CD4-positive, alpha-beta T cell treated with Interleukin-21 for 1 hour (primary cell): ENCODE measurements at regions not wholly inside any gene's neighbourhood (a gene's known extent, or its start where the extent isn't known, plus 50 kb on each side); places are given as distances from the start of the nearest gene placed in this dataset.
"Not testable (repeated sequence)": the region's sequence is repeated elsewhere in the genome, so short reads cannot be mapped to it uniquely, and the experiment has no call there.

Experiments
- DNase-seq: peaks from one replicate; pipeline ENCODE4 v3.0.0-alpha.2; 2020

- no peak for DNase-seq
These were observed 440.9 kb downstream of the DIRAS2 start for GRCh38 chr9:90201766-90202165.

DNA sequence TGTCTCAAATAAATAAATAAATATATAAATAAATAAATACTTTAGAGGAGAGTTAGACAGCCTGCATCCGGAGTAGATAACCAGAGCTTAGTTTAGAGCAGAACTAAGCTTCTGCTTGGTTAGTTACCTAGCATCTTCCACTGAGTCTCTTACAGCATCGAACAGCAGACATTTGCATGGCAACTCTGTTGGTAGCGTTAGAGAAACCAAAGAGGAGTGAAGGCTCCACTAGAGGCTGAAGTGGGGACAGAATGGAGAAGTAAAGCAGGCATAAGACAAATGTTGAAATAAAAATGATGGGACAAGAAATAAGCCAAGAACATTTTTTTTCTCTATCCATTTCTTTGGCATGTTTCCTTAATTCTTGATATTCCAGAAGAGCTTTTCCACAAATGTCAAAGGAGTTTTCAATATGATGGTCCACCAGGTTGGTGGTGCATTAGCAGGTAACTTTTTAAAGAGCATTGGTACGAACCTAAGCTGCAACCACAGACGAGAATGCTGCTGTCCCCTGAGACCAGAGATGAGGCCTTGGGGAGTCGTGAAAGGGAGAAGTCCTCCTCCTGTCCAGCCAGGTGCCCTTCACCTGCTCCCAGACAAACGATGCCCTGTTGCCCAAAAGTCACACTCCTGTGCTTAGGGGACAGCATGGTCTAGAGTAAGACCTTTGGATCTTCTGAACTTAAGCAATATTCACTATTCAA, 438.3 kb downstream of the DIRAS2 start:
- no peak for DNase-seq

- DNase-seq, result not testable (repeated sequence)
These were observed 429.6 kb downstream of the DIRAS2 start for GRCh38 chr9:90213045-90213444.

DNA sequence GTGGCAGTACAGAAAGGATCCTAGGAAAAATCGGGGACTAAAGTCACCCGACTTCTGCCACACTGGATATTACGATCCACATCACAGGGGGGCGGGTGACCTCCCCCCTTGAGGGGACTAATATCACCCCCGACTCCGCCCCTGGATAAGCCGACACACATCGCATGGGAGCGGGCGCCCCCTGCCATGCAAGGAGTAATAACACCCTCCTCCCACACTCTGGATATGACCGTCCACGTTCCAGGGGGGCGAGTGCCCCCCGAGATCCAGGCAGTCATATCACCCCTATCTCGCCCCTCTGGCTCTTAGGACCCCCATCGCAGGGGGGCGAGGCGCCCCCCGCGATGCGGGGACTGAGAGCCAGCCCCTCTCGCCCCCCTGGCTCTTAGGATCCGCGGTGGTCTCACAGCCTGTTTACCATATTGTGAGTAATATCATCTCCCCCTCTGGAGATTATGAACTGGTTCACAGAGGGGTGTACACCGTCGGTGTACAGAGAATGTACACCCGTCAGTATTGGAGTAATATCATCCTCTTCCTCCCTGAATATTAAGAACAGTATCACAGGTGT, 423.0 kb downstream of the DIRAS2 start:
- peak; percentile 23 for DNase-seq

DNA sequence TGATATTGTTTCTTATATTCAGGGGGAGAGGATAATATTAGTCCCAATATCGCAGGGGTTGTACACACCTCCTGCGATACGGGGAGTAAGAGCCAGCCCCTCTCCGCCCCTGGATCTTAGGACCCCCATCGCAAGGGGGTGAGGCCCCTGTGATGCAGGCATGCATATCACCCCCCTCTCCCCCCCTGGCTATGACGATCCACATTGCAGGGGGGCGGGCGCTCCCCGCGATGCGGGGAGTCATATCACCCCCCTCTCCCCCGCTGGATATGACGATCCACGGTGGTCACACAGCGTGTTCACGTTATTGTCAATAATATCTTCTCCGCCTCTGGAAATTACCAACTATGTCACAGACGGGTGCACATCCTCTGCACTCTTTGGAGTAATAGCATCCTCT, 420.7 kb downstream of the DIRAS2 start:
- not testable (repeated sequence) for DNase-seq

- peak; percentile 69 for DNase-seq
These were observed 415.7 kb downstream of the DIRAS2 start for GRCh38 chr9:90226839-90227338.

DNA sequence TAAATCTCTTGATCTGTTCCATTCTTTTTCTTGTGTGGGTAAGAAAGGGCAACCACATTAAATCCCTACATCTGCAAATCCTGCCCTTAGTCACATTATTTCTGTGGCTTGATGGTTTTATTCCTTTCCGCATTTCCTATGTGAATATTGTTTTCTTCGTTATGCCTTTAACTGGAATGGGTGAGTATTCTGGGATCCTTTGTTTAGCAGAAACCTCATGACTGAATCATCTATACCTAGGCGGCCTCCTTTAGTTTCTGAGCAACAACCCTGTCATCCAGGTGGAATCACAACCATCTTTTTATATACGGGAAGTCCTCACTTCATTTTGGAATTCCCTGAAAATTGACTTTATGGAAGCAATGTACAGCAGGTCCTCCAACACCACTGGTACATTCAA, 409.5 kb downstream of the DIRAS2 start:
- not testable (repeated sequence) for DNase-seq

DNA sequence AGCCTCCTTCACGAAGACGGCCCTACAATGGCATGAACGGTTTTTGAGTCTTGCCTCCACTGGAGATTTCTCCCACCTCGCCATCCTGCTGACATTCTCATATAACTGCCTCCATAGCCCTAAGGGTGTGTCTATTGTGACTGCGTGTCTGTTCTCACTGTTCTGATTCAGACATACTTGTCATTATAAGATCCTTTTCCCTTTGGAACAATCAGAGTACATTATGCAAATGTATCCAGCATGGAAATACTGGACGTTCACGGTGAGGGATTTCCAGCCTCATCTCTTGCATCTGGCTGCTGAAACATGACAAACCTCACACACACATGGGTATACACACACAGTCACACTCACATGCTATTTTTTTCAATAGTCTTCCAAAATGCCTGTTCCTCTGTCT, 402.1 kb downstream of the DIRAS2 start:
- DNase-seq, result no peak

GRCh38 chr9:90245661-90246060, 397.0 kb downstream of the DIRAS2 start:
- DNase-seq, result no peak

DNA sequence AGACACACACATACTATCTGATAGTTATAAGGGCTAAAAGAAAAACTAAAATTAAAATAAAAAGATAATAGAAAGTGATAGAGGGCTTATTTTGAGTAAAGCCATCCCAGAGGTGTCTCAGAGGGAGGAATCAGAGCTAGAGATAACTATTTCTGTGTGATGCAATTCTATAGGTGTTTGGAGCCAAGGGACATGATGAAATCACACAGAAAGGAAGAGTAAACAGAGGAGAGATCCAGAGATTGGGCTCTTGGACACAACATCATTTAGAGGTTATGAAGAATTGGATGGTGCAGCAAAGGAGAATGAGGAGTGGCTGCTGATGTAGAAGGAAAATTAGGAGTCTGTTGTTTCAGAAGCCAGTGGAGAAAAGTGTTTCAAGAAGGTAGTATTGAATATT, 393.5 kb downstream of the DIRAS2 start:
- DNase-seq, result no peak

- DNase-seq, result no peak
These were observed 391.3 kb downstream of the DIRAS2 start for GRCh38 chr9:90251316-90251715.

- no peak for DNase-seq
These were observed 386.3 kb downstream of the DIRAS2 start for GRCh38 chr9:90256345-90256744.

DNA sequence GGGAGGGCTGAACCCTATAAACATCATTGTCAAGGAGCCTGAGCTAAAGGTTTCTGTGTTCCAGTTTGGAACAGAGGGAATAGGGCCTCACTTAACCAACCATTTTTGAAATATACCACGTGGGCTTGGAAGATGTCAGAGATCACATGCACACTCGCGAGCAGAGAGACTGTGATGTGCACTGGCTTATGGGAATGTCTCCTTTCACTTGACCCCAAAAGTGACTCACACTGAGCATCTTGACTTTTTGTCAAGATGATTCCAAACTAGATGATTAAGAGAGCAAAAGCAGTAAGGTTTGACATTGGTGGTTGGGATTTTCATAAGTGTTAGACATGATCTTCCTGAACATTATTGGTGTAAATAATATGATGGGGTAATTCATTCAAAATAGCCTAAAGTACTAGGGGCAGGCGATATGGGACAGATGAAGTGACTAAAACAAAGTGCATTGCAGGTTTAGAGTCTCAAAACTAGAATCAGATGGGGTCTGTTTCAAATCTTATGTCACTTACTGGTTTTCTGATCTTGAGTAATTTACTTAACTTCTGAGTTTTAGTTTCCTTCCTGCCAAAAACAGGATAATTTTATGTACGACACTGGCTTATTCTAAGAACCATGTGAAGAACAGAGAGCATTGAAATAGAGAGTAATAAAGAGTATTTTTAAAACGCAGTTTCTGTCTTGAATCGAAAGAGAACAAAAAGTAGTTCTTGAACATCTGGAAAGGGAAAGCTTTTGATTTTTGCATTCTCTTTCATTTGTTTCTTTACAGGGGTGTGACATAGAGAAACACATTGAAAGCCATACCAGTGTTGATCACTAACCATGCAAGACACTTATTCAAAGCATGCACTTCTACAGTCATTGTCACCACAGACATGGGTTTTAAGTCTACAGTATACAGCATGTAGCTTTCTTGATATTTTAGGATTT, 383.0 kb downstream of the DIRAS2 start:
- DNase-seq, result no peak

DNA sequence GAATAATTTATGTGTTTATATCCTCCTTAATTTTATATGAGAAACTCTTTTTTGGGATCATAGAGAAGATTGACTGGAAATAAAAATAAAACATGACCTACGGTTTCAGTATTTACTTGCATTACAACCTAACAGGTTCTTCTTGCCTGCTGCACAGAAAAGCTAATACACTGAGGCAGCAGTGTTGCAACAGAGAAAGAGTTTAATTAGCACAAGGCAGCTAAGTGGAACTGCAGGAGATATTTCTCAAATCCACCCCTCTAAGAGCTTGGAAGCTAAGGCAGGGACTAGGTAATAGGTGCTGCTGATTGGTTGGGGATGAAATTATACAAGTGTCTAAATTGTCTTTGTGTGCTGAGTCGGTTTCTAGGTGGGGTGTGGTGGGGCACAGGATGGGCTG, 380.9 kb downstream of the DIRAS2 start:
- no peak for DNase-seq

GRCh38 chr9:90268613-90269012, 374.0 kb downstream of the DIRAS2 start:
- no peak for DNase-seq

DNA sequence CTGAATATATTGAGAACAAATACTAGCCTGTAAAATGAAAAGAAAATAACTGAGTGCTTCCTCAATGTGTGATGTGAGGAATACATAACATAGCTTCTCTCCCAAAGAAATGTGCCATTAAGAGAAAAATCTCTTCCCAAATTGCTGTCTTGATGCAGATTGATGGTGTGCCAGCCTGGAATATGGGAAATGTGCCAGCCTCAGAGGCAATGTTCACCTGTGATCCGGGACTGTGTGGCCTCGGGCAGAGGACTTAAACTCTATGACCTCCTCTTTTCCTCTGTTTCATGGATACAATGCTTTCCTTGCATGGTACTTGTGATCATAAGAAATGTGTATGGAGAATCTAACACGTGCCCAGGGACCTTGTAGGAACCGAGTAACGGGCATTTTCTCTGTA, 370.9 kb downstream of the DIRAS2 start:
- no peak for DNase-seq

GRCh38 chr9:90274725-90275124, 367.9 kb downstream of the DIRAS2 start:
- DNase-seq, result no peak

GRCh38 chr9:90285946-90286345, 356.7 kb downstream of the DIRAS2 start:
- DNase-seq, result no peak

- peak; percentile 2 for DNase-seq
These were observed 354.9 kb downstream of the DIRAS2 start for GRCh38 chr9:90287567-90288274.

DNA sequence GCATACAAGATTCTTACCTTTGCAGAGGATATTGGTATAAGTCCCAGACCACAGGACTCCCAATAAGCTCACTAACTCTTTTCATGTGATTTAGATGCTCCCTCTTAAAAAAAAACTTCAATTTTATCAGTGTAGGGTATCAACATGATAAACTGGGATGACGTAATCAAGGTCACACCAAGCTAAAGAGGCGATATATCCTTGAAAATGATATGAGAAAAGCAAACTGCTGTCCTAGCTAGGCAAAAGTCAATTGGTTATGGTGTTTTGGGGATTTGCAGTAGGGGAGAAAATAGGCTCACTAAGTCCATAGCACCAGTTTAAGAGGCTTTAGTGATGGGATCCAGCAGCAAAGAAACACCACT, 354.4 kb downstream of the DIRAS2 start:
- DNase-seq, result no peak

- DNase-seq, result no peak
These were observed 351.7 kb downstream of the DIRAS2 start for GRCh38 chr9:90290716-90291485.

DNA sequence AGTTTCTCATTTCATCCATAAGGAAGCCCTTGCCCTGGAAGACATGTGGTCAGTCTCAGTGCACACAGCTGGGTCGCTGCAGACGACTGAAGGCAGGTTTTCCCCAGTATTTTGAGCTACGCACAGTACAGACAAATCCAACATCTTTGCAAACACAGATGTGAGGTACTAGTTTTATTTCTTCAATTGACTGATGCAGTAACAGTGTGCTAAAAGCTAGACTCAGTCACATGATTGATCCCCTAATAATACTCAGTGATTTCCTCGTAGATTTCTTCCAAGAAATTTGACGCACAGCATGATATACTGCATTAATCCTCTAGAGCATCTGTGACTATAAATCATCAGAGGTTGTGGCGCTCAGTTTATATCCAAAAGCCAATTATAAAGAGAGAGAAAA, 346.1 kb downstream of the DIRAS2 start:
- no peak for DNase-seq
